Liver (tissue), 8 donors: ENCODE measurements at regions not wholly inside any gene's neighbourhood (a gene's known extent, or its start where the extent isn't known, plus 50 kb on each side); places are given as distances from the start of the nearest gene placed in this dataset.

Experiments used
- DNase-seq: peaks from one replicate; pipeline ENCODE4 v3.0.0-alpha.2; 2017; ENCODE audit warnings: low spot score
- H3K27ac ChIP-seq, 2 donors: one replicate each; pipeline ENCODE4 v1.7.0; 2013; ENCODE audit warnings: inconsistent platforms in 2 of 2, low read length in 2 of 2, control low read depth in 1 of 2, low read depth in 1 of 2, mild to moderate bottlenecking in 1 of 2
- H3K27me3 ChIP-seq, 4 donors: one replicate each; pipeline versions ENCODE4 v1.6.1 to v1.7.0; 2013; ENCODE audit warnings: low read length in 3 of 4, inconsistent platforms in 1 of 4, mild to moderate bottlenecking in 1 of 4, moderate library complexity in 1 of 4; ENCODE audit not compliant: control insufficient read depth in 4 of 4, insufficient read depth in 4 of 4
- H3K36me3 ChIP-seq, 4 donors: one replicate each; pipeline versions ENCODE4 v1.6.1 to v1.7.0; 2013; ENCODE audit warnings: low read length in 3 of 4, mild to moderate bottlenecking in 3 of 4, low read depth in 1 of 4, moderate library complexity in 1 of 4; ENCODE audit not compliant: control insufficient read depth in 4 of 4, insufficient read depth in 3 of 4
- H3K4me1 ChIP-seq, 4 donors: one replicate each; pipeline versions ENCODE4 v1.6.1 to v1.7.0; 2013; ENCODE audit warnings: low read length in 3 of 4, mild to moderate bottlenecking in 3 of 4, moderate library complexity in 1 of 4; ENCODE audit not compliant: control insufficient read depth in 4 of 4, insufficient read depth in 4 of 4
- H3K4me3 ChIP-seq, 3 donors: one replicate each; pipeline versions ENCODE4 v1.6.1 to v1.7.0; 2013; ENCODE audit warnings: low read length in 3 of 3, control low read depth in 1 of 3, low read depth in 1 of 3, mild to moderate bottlenecking in 1 of 3
- H3K9ac ChIP-seq, 2 donors: one replicate each; pipeline ENCODE4 v1.7.0; 2013; ENCODE audit warnings: low read length in 2 of 2, mild to moderate bottlenecking in 2 of 2, moderate library complexity in 2 of 2, control low read depth in 1 of 2, low read depth in 1 of 2
- H3K9me3 ChIP-seq, 4 donors: one replicate each; pipeline versions ENCODE4 v1.6.1 to v1.7.0; 2013; ENCODE audit warnings: low read length in 3 of 4; ENCODE audit not compliant: control insufficient read depth in 4 of 4
- EGR1 ChIP-seq, 2 donors: IDR thresholded peaks; 2 replicates each; pipeline ENCODE4 v1.6.1; 2016 to 2018; ENCODE audit warnings: antibody characterized with exemption in 2 of 2, low read depth in 2 of 2
- FOXA2 ChIP-seq: IDR thresholded peaks from 2 replicates; pipeline ENCODE4 v1.6.1; 2016; ENCODE audit warnings: antibody characterized with exemption
- GABPA ChIP-seq, 2 donors: IDR thresholded peaks in 1 of 2; conservative IDR thresholded peaks in 1 of 2; 2 replicates each; pipeline ENCODE4 v1.6.1; 2016; ENCODE audit warnings: antibody characterized with exemption in 2 of 2, mild to moderate bottlenecking in 1 of 2, moderate library complexity in 1 of 2
- HNF4A ChIP-seq, 2 donors: conservative IDR thresholded peaks; 2 replicates each; pipeline ENCODE4 v1.6.1; 2016; ENCODE audit warnings: antibody characterized with exemption in 2 of 2, mild to moderate bottlenecking in 2 of 2
- HNF4G ChIP-seq: IDR thresholded peaks from 2 replicates; pipeline ENCODE4 v1.6.1; 2016; ENCODE audit warnings: antibody characterized with exemption
- JUND ChIP-seq, 2 donors: IDR thresholded peaks; 2 replicates each; pipeline ENCODE4 v1.6.1; 2016; ENCODE audit warnings: antibody characterized with exemption in 2 of 2
- NR2F2 ChIP-seq: IDR thresholded peaks from 2 replicates; pipeline ENCODE4 v1.6.1; 2016; ENCODE audit warnings: antibody characterized with exemption
- RAD21 ChIP-seq, 2 donors: IDR thresholded peaks; 2 replicates each; pipeline ENCODE4 v1.6.1; 2016; ENCODE audit warnings: antibody characterized with exemption in 2 of 2, mild to moderate bottlenecking in 2 of 2
- SP1 ChIP-seq: IDR thresholded peaks from 2 replicates; pipeline ENCODE4 v1.6.1; 2018; ENCODE audit warnings: antibody characterized with exemption, mild to moderate bottlenecking
- TAF1 ChIP-seq: conservative IDR thresholded peaks from 2 replicates; pipeline ENCODE4 v1.6.1; 2016; ENCODE audit warnings: antibody characterized with exemption, mild to moderate bottlenecking
- YY1 ChIP-seq: IDR thresholded peaks from 2 replicates; pipeline ENCODE4 v1.6.1; 2016; ENCODE audit warnings: antibody characterized with exemption, mild to moderate bottlenecking
- WGBS: extraction: QIAGEN DNeasy Blood & Tissue Kit; methylation state at CpG from one replicate; pipeline ENCODE4 v1.1.7; 2013; 5-methylcytosine and 5-hydroxymethylcytosine counted together
- TF ChIP-seq, protein P1 (sequence below): IDR thresholded peaks from 2 replicates; pipeline ENCODE4 v1.6.1; 2016; ENCODE audit warnings: antibody characterized with exemption, mild to moderate bottlenecking
- TF ChIP-seq, protein P2 (sequence below): IDR thresholded peaks from 2 replicates; pipeline ENCODE4 v1.6.1; 2016; ENCODE audit warnings: antibody characterized with exemption
- TF ChIP-seq, protein P3 (sequence below): IDR thresholded peaks from 2 replicates; pipeline ENCODE4 v1.6.1; 2016; ENCODE audit warnings: antibody characterized with exemption
- TF ChIP-seq, protein P4 (sequence below): fragments of 150-350 bp; IDR thresholded peaks from 2 replicates; pipeline ENCODE4 v1.5.1; 2017; ENCODE audit warnings: improper control_type of control experiment, low read depth, low read length; ENCODE audit not compliant: missing input control
- donor health status: healthy.
- donor health status: healthy.
- donor health status: healthy.
- donor health status: healthy.
- donor health status: healthy.

DNA sequence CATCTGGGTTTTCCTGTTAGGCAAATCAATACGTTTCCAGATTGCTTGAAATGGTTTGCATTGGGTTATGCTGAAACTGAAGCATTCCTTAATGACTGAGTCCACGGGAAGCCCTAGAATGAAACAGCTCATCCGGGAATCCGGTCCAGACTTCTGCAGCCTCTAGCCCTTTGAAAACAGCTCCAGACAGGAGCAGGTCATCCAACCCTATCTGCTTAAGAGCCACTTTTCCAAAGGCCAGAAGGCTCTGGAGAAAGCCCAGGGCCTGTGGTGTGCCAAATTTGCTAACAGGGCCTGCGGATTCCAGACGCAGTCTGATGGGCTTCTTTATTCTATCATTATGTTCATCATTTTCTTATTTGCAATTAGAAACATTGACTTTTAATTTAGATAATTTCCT, 265.4 kb downstream of the SKIDA1 start:
- no peaks in the 10 kb centered on the region for H3K9me3 ChIP-seq
- H3K4me1 ChIP-seq, result no peaks in the 10 kb centered on the region
- WGBS, result 87% methylated on average over 6 of the region's 6 CpGs
- H3K27me3 ChIP-seq, result no peaks in the 10 kb centered on the region
- no peak for DNase-seq
- H3K9ac ChIP-seq, result no peak overlapping the region
- H3K27ac ChIP-seq, result no peak overlapping the region
- H3K36me3 ChIP-seq, result no peaks in the 10 kb centered on the region
- TF ChIP-seq, protein P1, sequence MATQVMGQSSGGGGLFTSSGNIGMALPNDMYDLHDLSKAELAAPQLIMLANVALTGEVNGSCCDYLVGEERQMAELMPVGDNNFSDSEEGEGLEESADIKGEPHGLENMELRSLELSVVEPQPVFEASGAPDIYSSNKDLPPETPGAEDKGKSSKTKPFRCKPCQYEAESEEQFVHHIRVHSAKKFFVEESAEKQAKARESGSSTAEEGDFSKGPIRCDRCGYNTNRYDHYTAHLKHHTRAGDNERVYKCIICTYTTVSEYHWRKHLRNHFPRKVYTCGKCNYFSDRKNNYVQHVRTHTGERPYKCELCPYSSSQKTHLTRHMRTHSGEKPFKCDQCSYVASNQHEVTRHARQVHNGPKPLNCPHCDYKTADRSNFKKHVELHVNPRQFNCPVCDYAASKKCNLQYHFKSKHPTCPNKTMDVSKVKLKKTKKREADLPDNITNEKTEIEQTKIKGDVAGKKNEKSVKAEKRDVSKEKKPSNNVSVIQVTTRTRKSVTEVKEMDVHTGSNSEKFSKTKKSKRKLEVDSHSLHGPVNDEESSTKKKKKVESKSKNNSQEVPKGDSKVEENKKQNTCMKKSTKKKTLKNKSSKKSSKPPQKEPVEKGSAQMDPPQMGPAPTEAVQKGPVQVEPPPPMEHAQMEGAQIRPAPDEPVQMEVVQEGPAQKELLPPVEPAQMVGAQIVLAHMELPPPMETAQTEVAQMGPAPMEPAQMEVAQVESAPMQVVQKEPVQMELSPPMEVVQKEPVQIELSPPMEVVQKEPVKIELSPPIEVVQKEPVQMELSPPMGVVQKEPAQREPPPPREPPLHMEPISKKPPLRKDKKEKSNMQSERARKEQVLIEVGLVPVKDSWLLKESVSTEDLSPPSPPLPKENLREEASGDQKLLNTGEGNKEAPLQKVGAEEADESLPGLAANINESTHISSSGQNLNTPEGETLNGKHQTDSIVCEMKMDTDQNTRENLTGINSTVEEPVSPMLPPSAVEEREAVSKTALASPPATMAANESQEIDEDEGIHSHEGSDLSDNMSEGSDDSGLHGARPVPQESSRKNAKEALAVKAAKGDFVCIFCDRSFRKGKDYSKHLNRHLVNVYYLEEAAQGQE, result no peak
- TF ChIP-seq FOXA2 (no peak), RAD21 (IDR thresholded peaks at IDR 0.05) (no peak), GABPA (IDR thresholded peaks at IDR 0.05 in 1 of 2, conservative IDR thresholded peaks at IDR 0.05 in 1 of 2) (no peak), JUND (IDR thresholded peaks at IDR 0.05) (no peak), YY1 (no peak), NR2F2 (no peak), HNF4A (conservative IDR thresholded peaks at IDR 0.05) (no peak), TAF1 (no peak)
- TF ChIP-seq, protein P2, sequence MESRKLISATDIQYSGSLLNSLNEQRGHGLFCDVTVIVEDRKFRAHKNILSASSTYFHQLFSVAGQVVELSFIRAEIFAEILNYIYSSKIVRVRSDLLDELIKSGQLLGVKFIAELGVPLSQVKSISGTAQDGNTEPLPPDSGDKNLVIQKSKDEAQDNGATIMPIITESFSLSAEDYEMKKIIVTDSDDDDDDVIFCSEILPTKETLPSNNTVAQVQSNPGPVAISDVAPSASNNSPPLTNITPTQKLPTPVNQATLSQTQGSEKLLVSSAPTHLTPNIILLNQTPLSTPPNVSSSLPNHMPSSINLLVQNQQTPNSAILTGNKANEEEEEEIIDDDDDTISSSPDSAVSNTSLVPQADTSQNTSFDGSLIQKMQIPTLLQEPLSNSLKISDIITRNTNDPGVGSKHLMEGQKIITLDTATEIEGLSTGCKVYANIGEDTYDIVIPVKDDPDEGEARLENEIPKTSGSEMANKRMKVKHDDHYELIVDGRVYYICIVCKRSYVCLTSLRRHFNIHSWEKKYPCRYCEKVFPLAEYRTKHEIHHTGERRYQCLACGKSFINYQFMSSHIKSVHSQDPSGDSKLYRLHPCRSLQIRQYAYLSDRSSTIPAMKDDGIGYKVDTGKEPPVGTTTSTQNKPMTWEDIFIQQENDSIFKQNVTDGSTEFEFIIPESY, result no peak
- no peak overlapping the region for H3K4me3 ChIP-seq

DNA sequence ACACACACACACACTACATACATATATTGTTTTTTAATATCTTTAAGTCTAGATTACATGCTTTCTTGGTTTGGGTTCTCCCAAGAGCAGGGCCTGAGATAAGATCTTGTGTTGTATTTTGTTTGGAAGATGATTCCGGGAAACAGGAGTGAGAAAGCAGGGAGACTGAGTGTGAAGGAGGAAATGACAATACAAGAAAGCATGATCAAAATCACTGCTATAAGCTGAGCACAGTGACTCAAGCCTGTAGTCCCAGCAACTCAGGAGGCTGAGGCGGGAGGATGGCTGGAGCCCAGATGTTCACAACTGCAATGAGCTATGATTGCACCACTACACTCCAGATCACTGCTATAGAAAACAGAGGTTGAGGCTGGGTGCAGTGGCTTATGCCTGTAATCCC, 267.6 kb downstream of the SKIDA1 start:
- DNase-seq, result no peak
- Histone ChIP-seq H3K4me3 (no peak overlapping the region), H3K27me3 (peaks cover 0 to 3% (median 0%) of the 10 kb centered on the region in 4 donors), H3K27ac (no peak overlapping the region), H3K9ac (no peak overlapping the region), H3K36me3 (no peaks in the 10 kb centered on the region), H3K4me1 (no peaks in the 10 kb centered on the region), H3K9me3 (no peaks in the 10 kb centered on the region)
- WGBS, result 73% methylated on average over 2 of the region's 2 CpGs
- TF ChIP-seq, protein P3, sequence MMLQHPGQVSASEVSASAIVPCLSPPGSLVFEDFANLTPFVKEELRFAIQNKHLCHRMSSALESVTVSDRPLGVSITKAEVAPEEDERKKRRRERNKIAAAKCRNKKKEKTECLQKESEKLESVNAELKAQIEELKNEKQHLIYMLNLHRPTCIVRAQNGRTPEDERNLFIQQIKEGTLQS, result no peak
- TF ChIP-seq, protein P4, sequence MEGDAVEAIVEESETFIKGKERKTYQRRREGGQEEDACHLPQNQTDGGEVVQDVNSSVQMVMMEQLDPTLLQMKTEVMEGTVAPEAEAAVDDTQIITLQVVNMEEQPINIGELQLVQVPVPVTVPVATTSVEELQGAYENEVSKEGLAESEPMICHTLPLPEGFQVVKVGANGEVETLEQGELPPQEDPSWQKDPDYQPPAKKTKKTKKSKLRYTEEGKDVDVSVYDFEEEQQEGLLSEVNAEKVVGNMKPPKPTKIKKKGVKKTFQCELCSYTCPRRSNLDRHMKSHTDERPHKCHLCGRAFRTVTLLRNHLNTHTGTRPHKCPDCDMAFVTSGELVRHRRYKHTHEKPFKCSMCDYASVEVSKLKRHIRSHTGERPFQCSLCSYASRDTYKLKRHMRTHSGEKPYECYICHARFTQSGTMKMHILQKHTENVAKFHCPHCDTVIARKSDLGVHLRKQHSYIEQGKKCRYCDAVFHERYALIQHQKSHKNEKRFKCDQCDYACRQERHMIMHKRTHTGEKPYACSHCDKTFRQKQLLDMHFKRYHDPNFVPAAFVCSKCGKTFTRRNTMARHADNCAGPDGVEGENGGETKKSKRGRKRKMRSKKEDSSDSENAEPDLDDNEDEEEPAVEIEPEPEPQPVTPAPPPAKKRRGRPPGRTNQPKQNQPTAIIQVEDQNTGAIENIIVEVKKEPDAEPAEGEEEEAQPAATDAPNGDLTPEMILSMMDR, result no peak
- TF ChIP-seq RAD21 (IDR thresholded peaks at IDR 0.05), result no peak
- TF ChIP-seq, protein P2, result no peak
- TF ChIP-seq EGR1 (IDR thresholded peaks at IDR 0.05; ENCODE audit: low read depth in 2 of 2), result no peak
- TF ChIP-seq JUND (IDR thresholded peaks at IDR 0.05), result no peak
- TF ChIP-seq HNF4G, result no peak
- TF ChIP-seq TAF1, result no peak
- no peak for TF ChIP-seq GABPA (IDR thresholded peaks at IDR 0.05 in 1 of 2, conservative IDR thresholded peaks at IDR 0.05 in 1 of 2)
- TF ChIP-seq SP1, result no peak
